ENCODE measurements at regions not wholly inside any gene's neighbourhood (a gene's known extent, or its start where the extent isn't known, plus 50 kb on each side); places are given as distances from the start of the nearest gene placed in this dataset.

GRCh38 chr1:14334336-14335176 is 263.9 kb upstream of the KAZN start:
- H3K4me3 ChIP-seq (replicated peaks; ENCODE audit: low read depth, low read length), result no peak overlapping the region
- H3K36me3 ChIP-seq (ENCODE audit: control insufficient read depth, insufficient read depth, low read length), result no peaks in the 10 kb centered on the region
- no peak for DNase-seq (ENCODE audit: extremely low read depth, insufficient read length)
- no peaks in the 10 kb centered on the region for H3K27me3 ChIP-seq (replicated peaks; ENCODE audit: control insufficient read depth, insufficient read depth, low read length)
- no peak for TF ChIP-seq CTCF (IDR thresholded peaks at IDR 0.05; ENCODE audit: insufficient read depth, low read length, poor library complexity, severe bottlenecking)

- no peak for DNase-seq (ENCODE audit: extremely low read depth, insufficient read length)
- Histone ChIP-seq H3K27me3 (replicated peaks; ENCODE audit: control insufficient read depth, insufficient read depth, low read length) (no peaks in the 10 kb centered on the region; the same call in 1 of the 2 replicates), H3K36me3 (ENCODE audit: control insufficient read depth, insufficient read depth, low read length) (no peaks in the 10 kb centered on the region), H3K4me3 (replicated peaks; ENCODE audit: low read depth, low read length) (no peak overlapping the region)
- TF ChIP-seq CTCF (IDR thresholded peaks at IDR 0.05; ENCODE audit: insufficient read depth, low read length, poor library complexity, severe bottlenecking), result no peak
These were observed 260.0 kb upstream of the KAZN start for GRCh38 chr1:14338509-14338908.

DNA sequence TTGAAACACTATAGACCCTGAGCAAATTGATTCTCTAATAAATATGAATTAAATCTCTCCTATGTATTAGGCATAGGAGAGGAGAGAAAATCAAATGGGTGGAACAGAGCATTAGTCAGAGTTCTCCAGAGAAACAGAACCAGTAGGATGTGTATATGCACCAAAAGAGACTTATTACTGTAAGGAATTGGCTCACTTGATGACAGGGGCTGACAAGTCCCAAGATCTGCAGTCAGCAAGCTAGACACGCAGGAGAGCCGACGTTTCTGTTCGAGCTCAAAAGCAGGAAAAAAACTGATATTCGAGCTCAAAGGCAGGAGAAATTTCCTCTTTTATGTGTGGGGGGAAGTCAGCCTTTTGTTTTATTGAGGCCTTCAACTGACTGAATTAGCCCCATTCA is 259.2 kb upstream of the KAZN start:
- no peak for TF ChIP-seq CTCF (IDR thresholded peaks at IDR 0.05; ENCODE audit: insufficient read depth, low read length, poor library complexity, severe bottlenecking)
- no peaks in the 10 kb centered on the region; the same call in 1 of the 2 replicates for H3K27me3 ChIP-seq (replicated peaks; ENCODE audit: control insufficient read depth, insufficient read depth, low read length)
- no peak overlapping the region for H3K4me3 ChIP-seq (replicated peaks; ENCODE audit: low read depth, low read length)
- no peak for DNase-seq (ENCODE audit: extremely low read depth, insufficient read length)
- H3K36me3 ChIP-seq (ENCODE audit: control insufficient read depth, insufficient read depth, low read length), result no peaks in the 10 kb centered on the region

- no peak overlapping the region for H3K4me3 ChIP-seq (replicated peaks; ENCODE audit: low read depth, low read length)
- DNase-seq (ENCODE audit: extremely low read depth, insufficient read length), result no peak
- H3K36me3 ChIP-seq (ENCODE audit: control insufficient read depth, insufficient read depth, low read length), result no peaks in the 10 kb centered on the region
- no peak for TF ChIP-seq CTCF (IDR thresholded peaks at IDR 0.05; ENCODE audit: insufficient read depth, low read length, poor library complexity, severe bottlenecking)
- no peaks in the 10 kb centered on the region; the same call in 1 of the 2 replicates for H3K27me3 ChIP-seq (replicated peaks; ENCODE audit: control insufficient read depth, insufficient read depth, low read length)
These were observed 258.3 kb upstream of the KAZN start for GRCh38 chr1:14340002-14340785.

GRCh38 chr1:14341147-14341546 is 257.3 kb upstream of the KAZN start:
- Histone ChIP-seq H3K4me3 (replicated peaks; ENCODE audit: low read depth, low read length) (no peak overlapping the region), H3K27me3 (replicated peaks; ENCODE audit: control insufficient read depth, insufficient read depth, low read length) (no peaks in the 10 kb centered on the region; the same call in 1 of the 2 replicates), H3K36me3 (ENCODE audit: control insufficient read depth, insufficient read depth, low read length) (no peaks in the 10 kb centered on the region)
- no peak for DNase-seq (ENCODE audit: extremely low read depth, insufficient read length)
- no peak for TF ChIP-seq CTCF (IDR thresholded peaks at IDR 0.05; ENCODE audit: insufficient read depth, low read length, poor library complexity, severe bottlenecking)
